SH-SY5Y (cell line): ENCODE measurements at regions not wholly inside any gene's neighbourhood (a gene's known extent, or its start where the extent isn't known, plus 50 kb on each side); places are given as distances from the start of the nearest gene placed in this dataset.

Experiments
- GATA2 ChIP-seq: IDR thresholded peaks from 2 replicates; pipeline ENCODE4 v1.6.1; 2011; ENCODE audit warnings: mild to moderate bottlenecking, low read depth, low read length
- GATA3 ChIP-seq: IDR thresholded peaks from 2 replicates; pipeline ENCODE4 v1.6.1; 2011; ENCODE audit warnings: low read depth, mild to moderate bottlenecking, low read length, moderate library complexity

GRCh38 chr15:91480426-91480825 lies 373.1 kb upstream of the SLCO3A1 start:
- TF ChIP-seq GATA3 (no peak), GATA2 (0 out of 2 replicates have a peak, but pooled peaks have one; percentile 22)

- TF ChIP-seq GATA2 (no peak), GATA3 (no peak)
Observed at GRCh38 chr15:91482799-91483198, 370.7 kb upstream of the SLCO3A1 start.

- TF ChIP-seq GATA3 = no peak
- TF ChIP-seq GATA2 = no peak
Observed at GRCh38 chr15:91484141-91484540, 369.4 kb upstream of the SLCO3A1 start.

- TF ChIP-seq GATA2 = no peak
- no peak for TF ChIP-seq GATA3
Observed at GRCh38 chr15:91488452-91488851, 365.1 kb upstream of the SLCO3A1 start.

- TF ChIP-seq GATA2 (no peak), GATA3 (no peak)
Observed at GRCh38 chr15:91490211-91490610, 363.3 kb upstream of the SLCO3A1 start.

GRCh38 chr15:91491101-91491950 lies 362.2 kb upstream of the SLCO3A1 start:
- no peak for TF ChIP-seq GATA2
- no peak for TF ChIP-seq GATA3

- TF ChIP-seq GATA2 (no peak), GATA3 (no peak)
Observed at GRCh38 chr15:91496754-91497691, 356.5 kb upstream of the SLCO3A1 start.

GRCh38 chr15:91498046-91498748 lies 355.3 kb upstream of the SLCO3A1 start:
- TF ChIP-seq GATA3 = 0 out of 2 replicates have a peak, but pooled peaks have one; percentile 11
- TF ChIP-seq GATA2 = no peak

- TF ChIP-seq GATA3 (0 out of 2 replicates have a peak, but pooled peaks have one; percentile 3), GATA2 (no peak)
Observed at GRCh38 chr15:91498749-91499062, 354.8 kb upstream of the SLCO3A1 start.

- no peak for TF ChIP-seq GATA2
- TF ChIP-seq GATA3 = no peak
Observed at GRCh38 chr15:91499774-91500383, 353.6 kb upstream of the SLCO3A1 start.

GRCh38 chr15:91508633-91509032 lies 344.9 kb upstream of the SLCO3A1 start:
- no peak for TF ChIP-seq GATA2
- no peak for TF ChIP-seq GATA3

GRCh38 chr15:91514147-91514546 lies 339.4 kb upstream of the SLCO3A1 start:
- no peak for TF ChIP-seq GATA3
- TF ChIP-seq GATA2 = no peak

- TF ChIP-seq GATA2 (no peak), GATA3 (no peak)
Observed at GRCh38 chr15:91515188-91515754, 338.2 kb upstream of the SLCO3A1 start.
